GM18498 (cell line): ENCODE measurements at regions not wholly inside any gene's neighbourhood (a gene's known extent, or its start where the extent isn't known, plus 50 kb on each side); places are given as distances from the start of the nearest gene placed in this dataset.

Source experiments
- ATAC-seq: cut with Tn5 transposase; IDR thresholded peaks from one replicate; pipeline ENCODE4 v1.9.1; 2021; ENCODE audit warnings: mild to moderate bottlenecking, moderate library complexity; ENCODE audit not compliant: unreplicated experiment

DNA sequence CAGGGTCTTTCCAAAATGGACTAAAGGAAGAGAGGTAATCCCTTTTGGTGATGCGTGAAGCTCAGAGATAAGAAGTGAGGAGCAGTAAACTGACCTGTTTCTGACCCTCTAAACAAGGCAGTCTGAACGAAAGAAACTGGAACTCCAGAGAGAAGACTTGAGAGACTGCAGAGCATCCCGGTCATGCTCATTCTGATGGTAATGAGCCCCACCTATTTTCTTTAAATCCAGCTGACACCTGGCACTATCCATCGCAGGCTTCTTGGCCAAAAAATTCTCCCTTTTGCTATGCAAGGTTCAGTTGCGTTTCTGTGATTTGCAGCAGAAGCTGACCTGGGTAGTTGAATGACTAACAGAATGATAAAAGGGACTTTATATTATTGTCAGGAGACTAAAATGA lies 105.9 kb upstream of the KCNK2 start:
- no peak for ATAC-seq

DNA sequence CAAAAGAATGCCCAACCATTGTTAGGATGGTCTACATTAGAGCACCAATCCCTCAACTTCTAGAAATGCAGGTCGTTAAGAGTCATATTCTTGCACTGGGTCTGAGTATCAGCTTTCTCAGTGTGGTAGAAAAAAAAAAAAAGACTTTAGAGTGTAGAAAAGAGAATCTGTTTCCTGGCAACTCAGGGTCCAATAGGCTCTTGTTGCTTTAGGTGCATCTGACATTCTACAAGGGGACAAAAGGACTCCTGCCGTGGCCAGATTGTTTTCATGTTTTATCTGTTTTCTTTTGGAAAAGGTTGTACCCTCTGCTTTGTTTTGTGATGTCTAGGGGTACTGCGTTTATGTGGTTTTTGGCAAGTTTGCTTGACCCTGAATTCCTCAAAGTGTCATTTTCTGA lies 105.4 kb upstream of the KCNK2 start:
- ATAC-seq = no peak

GRCh38 chr1:214977700-214978374 lies 104.7 kb upstream of the KCNK2 start:
- ATAC-seq = no peak

DNA sequence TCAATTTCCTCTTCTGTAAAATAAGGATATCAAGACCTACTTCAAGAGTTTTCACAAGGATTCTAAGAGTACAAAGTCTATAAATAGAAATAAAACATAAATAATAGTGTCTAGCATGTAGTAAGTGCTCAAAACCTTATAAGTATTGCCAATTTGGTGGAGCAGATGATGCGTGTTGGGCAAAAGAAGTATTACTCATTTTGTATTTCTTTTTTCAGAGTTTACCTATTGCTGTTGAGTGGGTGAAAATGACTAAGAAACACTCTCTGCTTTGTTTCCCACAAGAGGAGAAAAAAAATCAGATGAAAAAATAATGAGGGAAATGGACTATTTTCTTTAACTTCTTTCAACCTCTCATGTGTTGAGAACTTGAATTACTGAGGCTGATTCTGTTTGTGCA lies 103.3 kb upstream of the KCNK2 start:
- no peak for ATAC-seq

DNA sequence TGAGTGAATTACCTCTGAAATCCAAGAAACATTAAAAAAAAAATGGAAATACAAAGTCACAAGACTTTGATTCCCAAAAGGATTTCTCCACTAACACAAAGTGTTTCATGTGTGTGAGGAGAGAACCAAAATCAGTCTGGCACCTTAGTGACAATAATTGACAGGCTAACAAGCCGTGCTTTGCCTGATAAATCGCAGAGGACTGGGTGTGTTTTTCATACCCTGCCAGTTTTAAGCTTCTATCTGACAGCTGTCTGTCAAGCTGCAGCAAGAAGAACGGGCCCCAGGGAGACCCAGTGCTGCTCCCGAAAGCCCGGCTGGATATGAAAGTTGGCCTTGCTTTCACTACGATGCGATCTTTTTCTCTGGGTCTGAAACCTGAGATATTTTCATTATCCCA lies 101.6 kb upstream of the KCNK2 start:
- ATAC-seq = no peak

DNA sequence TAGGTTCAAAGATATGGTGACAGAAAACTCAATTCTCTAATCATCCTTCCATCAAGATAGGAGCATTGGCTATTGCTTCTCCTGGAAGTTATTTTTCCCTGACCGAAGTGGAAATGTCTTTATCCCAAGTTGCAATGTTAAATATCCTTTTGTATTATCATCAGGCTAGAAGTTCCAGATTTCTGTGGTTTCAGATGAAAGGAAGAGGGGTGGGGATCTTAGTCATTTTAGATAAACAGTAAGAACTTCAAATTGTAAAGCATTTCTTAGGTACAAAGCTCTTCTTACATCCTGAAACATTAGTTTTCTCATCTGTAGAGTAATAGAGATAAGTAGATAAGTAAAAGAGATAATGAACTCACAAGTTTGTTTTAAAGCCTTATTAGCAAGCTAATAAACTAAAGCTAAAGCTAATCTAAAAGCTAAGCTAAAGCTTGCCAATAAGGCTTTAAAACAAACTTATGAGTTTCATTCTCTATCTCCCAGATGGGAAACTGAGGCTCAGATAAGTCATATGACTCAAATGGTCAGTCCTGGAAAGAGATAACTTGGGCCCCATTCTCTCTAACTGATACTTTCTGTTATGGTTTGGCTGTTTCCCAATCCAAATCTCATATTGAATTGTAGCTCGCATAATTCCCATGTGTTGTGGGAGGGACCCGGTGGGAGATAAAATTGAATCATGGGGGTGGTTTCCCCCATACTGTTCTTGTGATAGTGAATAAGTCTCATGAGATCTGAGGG lies 99.2 kb upstream of the KCNK2 start:
- ATAC-seq = no peak

- ATAC-seq = no peak
Measured at GRCh38 chr1:214989341-214989740, 93.2 kb upstream of the KCNK2 start.

DNA sequence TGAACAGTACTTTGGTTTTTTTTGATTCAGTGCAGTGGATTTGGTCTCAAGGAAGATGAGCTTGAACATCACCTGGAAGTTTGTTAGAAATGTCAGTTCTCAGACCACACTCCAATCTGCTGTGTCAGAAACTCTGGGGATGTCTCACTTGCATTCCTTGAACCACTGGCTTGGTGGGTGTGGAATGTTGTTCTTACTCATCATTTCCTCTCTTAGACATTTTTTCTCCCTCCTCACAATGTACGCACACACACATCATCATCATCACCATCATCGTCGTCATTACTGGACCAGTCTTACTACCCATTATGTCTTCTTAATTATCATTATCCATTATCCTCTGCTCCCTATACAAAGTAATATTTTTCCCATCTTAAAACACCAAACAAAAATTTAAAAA lies 91.9 kb upstream of the KCNK2 start:
- ATAC-seq = no peak

- ATAC-seq = no peak
Measured at GRCh38 chr1:214991691-214992315, 90.7 kb upstream of the KCNK2 start.

DNA sequence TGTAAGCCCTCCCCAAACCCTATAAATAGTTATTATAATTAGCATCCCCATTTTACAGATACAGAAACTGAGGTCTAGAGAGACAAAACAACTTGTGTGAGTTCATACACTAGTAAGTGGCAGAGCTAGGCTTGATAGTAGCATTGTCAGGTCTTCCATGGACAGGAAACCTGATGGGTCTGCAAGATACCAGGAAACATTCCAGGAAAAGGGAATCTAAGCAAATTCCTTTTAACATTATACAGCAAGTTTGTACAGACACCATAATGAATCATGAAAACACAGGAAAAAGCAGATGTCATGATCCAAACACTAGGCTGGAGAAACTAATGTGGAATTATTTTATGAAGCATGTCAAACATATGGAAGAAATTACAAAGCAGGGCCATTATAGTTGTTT lies 89.1 kb upstream of the KCNK2 start:
- no peak for ATAC-seq

DNA sequence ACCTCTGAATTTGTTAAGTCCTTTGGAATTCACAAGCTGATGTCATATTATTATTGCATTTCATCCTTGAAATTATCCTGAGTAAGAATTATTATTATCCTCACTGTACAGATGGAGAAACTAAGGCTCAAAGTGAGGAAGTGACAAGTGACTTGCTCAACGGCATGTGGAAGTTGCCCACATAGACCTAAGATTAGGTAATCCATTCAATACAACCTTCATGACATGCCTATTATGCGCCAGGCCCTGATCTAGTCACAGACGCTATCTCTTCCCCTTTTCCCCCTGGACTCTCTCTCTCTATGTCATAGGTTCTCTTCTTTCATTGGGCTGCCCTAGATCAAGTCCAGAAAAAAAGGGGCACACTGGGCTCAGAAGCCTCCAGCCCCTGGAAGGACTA lies 84.9 kb upstream of the KCNK2 start:
- no peak for ATAC-seq

GRCh38 chr1:215001419-215002021 lies 81.0 kb upstream of the KCNK2 start:
- ATAC-seq = peak; percentile 96

GRCh38 chr1:215002471-215002870 lies 80.1 kb upstream of the KCNK2 start:
- no peak for ATAC-seq

DNA sequence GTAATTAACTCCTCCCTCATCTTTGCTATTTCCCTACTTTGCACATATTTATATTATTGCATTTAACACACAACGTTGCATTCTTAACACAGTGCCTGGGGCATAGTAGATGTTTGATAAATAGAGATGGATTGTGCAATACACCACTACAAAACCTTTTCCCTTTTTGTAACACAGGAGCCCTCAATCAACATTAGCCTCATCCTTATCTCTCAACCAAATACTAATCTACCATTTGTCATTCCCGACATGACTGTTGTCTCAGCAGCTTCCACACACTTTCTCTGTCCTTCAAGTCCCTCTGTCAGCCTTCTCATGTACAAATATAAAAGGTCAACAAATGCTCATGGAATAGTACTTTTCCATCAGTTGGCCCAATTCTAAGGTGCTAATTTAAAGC lies 78.9 kb upstream of the KCNK2 start:
- no peak for ATAC-seq

- no peak for ATAC-seq
Measured at GRCh38 chr1:215004121-215004827, 78.3 kb upstream of the KCNK2 start.

GRCh38 chr1:215005078-215005477 lies 77.5 kb upstream of the KCNK2 start:
- no peak for ATAC-seq

DNA sequence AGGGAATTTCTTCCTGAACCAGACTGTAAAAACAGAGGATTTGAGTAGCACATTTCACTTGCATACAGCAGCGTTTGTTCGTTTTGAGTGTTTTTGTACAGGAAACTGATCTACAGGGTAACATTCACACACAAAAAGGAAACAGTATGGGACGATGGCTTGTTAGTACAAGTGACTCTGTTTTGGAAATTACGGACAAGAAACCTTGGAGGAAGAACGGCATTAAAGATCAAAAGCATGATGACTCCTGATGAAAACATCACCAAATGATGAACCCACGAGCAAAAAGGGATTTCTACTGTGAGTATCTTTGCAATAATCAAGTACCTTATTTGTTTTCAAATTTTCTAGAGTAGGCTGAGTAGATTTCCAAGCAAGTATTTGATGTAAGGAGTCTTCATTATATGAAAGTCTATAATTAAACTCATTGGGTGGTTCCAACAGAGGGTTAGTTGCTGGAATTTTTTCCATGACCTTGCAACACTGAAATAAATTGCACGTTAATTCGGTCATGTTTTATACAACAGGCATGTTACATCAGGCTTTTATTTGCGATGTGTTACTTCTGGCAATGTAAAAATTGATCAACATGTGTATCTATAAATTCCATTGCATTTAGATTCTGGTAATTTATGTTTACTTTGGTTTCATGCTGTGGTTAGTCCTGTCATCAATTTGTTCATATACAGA lies 76.7 kb upstream of the KCNK2 start:
- ATAC-seq = no peak

DNA sequence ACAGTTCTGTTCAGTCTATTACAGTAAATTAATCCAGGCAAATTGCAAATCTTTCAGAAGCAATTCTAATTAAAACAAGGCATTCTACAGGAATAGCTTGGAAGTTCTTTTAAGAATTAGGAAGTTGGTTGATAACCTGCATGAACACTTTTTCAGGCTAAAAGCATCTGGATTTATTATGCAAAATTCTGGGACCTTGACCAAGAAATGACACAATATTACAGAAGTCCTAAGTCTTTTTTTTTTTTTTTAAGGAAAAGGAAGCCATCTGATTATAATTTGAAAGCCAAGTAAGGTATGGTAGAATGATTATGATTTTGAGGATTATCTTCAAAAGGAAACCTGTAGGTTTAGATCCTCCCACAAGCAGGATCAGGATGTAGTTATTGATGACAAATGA lies 74.7 kb upstream of the KCNK2 start:
- no peak for ATAC-seq

DNA sequence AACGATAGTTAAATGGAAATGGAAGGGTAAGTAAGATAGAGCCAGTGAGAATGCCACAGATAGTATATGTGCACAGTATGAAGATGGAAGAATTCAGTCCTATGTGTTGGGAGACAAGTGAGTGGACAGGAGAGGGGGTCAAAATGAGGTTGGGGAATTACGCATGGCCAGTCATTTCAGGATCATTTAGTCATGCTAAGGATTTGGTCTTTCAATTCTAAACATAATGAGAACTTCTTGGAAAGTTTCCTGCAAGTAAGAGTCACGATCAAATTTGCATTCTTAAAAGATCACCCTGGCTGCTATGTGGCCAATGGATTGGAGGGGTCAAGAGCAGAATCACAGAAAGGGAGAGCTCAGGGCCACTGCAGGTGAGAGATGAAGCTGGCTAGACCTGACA lies 64.0 kb upstream of the KCNK2 start:
- no peak for ATAC-seq

- ATAC-seq = no peak
Measured at GRCh38 chr1:215022204-215022603, 60.3 kb upstream of the KCNK2 start.

- ATAC-seq = no peak
Measured at GRCh38 chr1:215022741-215023141, 59.8 kb upstream of the KCNK2 start.
